Left cardiac atrium (tissue), 4 donors: ENCODE measurements at regions not wholly inside any gene's neighbourhood (a gene's known extent, or its start where the extent isn't known, plus 50 kb on each side); places are given as distances from the start of the nearest gene placed in this dataset.

Experiments
- ATAC-seq, 2 donors: fragments of 200-7000 bp; cut with Tn5 transposase; one replicate each; pipeline ENCODE4 v1.9.1; 2020; ENCODE audit warnings: mild to moderate bottlenecking in 2 of 2, moderate library complexity in 2 of 2
- DNase-seq: peaks from one replicate; pipeline ENCODE4 v3.0.0-alpha.2; 2020
- intact Hi-C, 2 donors: fragments of 100-400 bp; cut with DNase I; formaldehyde crosslinking; loops; one replicate each; pipeline versions ENCODE4 v1.14.1 to v1.15.1; 2022 to 2023
- donor health status: DM: no; HTN: yes; CAD: no.
- donor health status: DM: no; HTN: yes; CAD: no; lungs with severe emphysema.
- donor health status: DM: yes; HTN: yes; CAD: no.
- donor health status: Dilated cardiomyopathy.

- intact Hi-C loops: no loop called here
- ATAC-seq (no peak), DNase-seq (no peak)
Measured at GRCh38 chr2:2707206-2707991, 376.3 kb upstream of the MYT1L start.

DNA sequence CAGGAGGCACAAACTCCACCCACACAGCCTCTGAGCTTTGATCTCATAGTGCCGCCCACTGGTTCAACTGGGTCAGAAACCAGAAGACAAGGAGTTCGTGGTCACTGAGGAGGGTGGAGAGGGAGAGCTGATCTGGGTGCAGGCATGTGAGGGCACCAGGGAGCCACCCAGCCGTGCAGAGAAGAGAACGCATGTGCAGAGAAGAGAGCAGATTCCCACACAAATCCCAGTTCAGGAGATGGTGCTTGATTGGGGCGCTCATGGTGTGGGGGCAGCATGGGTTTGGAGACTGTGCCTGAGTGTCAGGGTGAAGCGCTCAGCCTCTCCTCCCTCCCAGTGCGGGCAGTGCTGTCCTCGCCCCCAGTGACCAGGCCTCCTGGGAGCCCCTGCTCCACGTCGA, 375.2 kb upstream of the MYT1L start:
- intact Hi-C loops: no loop called here
- no peak for ATAC-seq
- no peak for DNase-seq

DNA sequence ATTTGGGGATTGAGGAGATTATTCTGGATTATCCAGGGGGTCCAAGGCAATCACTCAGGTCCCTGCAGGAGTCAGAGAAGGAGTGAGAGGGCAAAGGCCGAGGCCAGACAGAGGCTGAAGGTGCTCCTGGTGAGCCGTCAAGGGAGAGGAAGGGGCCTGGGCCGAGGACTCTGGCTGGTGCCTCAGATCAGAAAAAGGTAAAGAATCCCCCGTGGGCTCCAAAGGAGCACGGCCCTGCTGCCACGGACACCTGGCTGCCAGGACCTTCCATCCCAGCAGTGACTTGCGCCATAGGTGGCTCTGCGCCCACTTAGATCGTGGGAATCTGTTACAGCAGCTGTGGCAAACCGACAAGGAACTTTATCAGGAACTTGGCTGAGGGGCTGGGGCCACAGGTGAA, 374.8 kb upstream of the MYT1L start:
- DNase-seq (no peak), ATAC-seq (no peak)
- intact Hi-C loops: no loop called here

GRCh38 chr2:2704428-2705090, 373.5 kb upstream of the MYT1L start:
- intact Hi-C loops: no loop called here
- ATAC-seq: no peak
- DNase-seq: no peak

GRCh38 chr2:2703762-2704427, 372.8 kb upstream of the MYT1L start:
- intact Hi-C loops: no loop called here
- DNase-seq: no peak

DNA sequence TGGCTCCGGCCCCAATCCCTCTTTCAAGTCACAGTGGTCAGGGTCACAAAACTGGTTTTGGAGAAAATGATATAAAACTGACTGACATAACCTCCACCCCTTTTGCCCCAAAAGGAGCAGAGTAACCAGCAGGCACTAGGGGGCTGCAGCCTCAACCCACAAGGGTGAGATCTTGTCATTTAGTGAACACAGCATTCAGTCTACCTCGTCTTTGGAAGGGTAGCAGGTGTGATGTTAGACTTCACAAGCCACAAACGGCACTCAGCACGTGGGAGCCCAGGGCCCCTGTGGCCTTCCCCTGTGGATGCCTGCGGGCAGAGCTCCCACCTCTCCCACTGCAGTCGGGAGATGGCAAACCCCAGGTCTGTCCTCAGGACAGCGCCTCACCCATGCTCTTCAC, 372.1 kb upstream of the MYT1L start:
- DNase-seq (no peak), ATAC-seq (no peak)
- intact Hi-C loops: no loop called here

More at GRCh38 chr2:2703762-2704427, 372.8 kb upstream of the MYT1L start:
- no peak for ATAC-seq

- ATAC-seq (no peak), DNase-seq (no peak)
- intact Hi-C loops: no loop called here
Measured at GRCh38 chr2:2702385-2702784, 371.3 kb upstream of the MYT1L start.

DNA sequence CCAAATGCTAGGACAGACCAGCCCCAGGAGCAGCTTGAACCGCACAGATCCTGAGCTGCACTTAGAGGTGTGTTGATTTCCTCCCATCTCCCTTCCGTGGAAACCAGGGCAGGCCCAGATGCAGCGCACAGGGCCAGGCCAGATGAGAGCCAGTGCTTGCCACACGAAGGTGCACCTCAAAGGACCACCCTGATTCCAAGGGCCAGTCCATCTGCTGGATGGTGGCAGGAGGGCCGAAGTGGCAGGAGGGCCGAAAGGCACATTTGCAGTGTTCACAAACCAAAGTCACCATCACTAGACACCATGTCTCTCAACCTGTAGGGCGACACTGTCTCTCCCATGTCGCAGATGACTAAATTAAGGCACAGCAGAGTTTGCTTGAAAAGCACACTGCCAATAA, 370.7 kb upstream of the MYT1L start:
- ATAC-seq: no peak
- no peak for DNase-seq
- intact Hi-C loops: no loop called here

GRCh38 chr2:2701176-2701781, 370.2 kb upstream of the MYT1L start:
- DNase-seq (no peak), ATAC-seq (no peak)
- intact Hi-C loops: no loop called here

DNA sequence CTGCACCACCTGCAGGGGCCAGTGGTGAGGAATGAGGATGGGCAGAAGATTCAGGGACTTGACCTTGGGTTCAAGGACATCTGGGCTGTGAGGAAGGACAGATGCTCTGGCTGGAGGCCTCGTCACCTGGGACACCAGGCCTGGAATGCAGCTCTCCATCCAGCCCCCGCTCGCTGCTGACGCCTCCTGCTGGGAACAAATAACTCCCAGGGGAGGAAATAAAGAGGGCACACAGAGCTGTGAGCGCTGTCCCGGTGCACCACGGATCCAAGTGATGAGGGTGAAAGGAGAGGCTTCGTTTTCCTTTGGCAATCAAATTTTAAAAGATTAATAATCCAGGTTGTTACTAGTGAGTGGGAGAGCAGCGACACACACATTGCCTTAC, 368.0 kb upstream of the MYT1L start:
- DNase-seq: no peak
- ATAC-seq: no peak
- intact Hi-C loops: no loop called here

DNA sequence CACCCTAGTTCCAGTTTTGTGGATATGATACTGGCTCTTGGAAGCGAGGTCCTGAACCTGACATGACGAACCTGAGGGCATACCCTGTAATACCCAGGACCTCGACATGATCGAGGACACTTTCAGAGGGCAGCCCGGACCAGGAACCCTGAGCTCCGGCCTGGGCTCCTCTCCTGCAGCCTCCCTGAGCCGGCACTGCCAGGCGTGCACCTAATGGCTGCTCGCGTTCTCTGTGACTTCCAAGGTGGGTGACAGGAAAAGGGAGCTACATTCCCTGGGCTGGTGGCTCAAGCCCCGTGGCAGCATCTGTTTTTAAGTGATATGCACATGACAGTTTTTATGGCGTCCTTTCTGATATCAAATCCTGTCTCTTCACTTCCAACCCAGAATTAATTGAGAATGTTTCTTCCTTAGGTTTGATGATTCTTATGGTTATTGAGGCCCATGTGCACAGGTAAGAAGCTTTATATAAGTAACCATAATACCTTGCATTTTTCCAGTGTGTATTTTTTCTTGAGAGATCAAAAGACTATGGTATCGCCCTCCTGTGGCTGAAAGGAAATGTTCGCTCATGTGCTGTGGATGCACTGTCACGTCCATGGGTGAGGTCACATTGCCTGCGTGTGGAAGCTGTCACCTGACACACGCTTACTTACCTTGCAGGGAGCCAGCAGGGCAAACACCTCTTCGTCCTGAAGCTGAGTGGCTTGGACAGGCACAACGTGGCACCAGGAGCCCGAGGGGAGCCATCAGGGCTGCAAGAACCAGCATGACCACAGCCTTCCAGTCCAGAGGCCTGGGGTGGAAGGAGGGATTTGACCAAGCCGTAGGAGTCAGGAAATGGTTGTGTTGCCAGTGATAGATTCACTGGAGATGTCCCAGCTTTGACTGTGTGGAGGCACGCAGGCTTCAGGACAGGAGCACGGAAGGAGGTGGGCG, 367.4 kb upstream of the MYT1L start:
- intact Hi-C loops: no loop called here
- ATAC-seq (no peak), DNase-seq (no peak)

- ATAC-seq (no peak), DNase-seq (no peak)
- intact Hi-C loops: no loop called here
Measured at GRCh38 chr2:2696733-2697455, 365.8 kb upstream of the MYT1L start.

DNA sequence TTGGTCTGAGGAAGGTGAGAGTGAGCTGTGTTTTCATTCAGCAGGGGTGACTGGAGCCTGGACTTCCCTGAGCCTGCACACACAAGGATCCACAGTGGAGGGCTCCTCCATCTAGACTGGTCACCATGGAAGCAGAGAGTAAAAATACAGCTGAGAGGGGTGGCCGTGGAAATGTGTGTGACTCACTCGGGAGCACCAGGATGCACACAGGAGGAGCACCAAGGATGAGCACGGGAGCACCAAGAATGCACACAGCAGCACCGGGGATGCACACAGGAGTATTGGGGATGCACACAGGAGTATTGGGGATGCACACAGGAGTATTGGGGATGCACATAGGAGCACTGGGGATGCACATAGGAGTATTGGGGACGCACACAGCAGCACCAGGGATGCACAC, 365.2 kb upstream of the MYT1L start:
- DNase-seq: no peak
- no peak for ATAC-seq
- intact Hi-C loops: no loop called here

DNA sequence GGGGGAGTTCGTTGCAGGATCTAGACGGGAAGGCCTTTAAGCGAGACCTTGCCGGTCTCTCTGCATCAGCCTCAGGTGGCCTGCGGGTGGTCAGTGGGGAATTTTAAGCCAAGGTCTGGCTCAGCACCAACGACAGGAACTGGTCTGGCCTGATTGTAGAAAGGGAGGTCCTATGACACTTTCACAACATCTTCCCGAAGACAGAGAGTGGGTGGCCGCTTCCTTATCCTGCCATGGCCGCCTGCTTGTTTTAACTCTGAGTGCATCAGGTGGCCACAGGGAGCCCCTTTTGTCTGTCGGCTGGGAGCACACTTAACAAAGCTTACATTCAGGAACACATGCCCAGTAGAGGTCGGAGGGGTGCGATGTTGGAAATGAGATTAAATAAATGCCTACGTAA, 363.7 kb upstream of the MYT1L start:
- DNase-seq (no peak), ATAC-seq (no peak)
- intact Hi-C loops: no loop called here

DNA sequence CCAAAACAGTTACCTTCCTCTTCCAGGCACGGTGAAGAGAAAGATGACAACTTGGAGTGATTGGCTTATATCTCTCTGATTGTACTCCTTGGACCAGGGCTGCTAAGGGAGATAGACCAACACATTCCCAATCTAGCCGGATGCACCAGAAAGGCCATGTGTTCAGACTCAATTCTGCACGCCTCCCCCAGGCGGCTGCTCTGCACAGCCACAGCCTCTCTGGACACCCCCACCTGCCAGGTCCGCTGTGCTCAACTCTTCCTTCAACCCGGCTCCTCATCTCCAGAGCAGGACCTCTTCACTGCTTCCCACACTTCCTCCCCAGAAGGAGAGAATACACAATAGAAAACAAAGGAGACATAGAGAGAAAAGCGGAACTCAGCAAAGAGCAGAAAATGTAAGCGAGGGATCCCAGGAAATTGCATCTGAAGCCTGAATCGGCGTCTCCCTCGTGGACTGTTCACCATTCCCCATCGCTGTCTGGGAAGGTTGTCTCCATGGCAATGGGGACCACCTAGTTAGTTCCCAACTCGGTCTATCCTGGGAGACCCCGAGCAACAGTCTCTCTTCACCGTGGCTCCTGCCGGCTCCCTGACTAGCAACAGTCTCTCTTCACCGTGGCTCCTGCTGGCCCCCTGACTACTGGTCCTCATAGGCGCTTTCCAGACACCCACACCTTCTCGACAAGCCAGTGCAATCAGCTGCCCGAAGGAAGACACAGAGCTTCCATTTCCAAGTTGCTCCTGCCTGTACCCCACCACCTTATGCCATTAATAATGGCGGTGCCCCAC, 361.7 kb upstream of the MYT1L start:
- intact Hi-C loops: no loop called here
- DNase-seq: no peak
- no peak for ATAC-seq

- intact Hi-C loops: no loop called here
- ATAC-seq: no peak
- DNase-seq: no peak
Measured at GRCh38 chr2:2691419-2691818, 360.3 kb upstream of the MYT1L start.

GRCh38 chr2:2690985-2691384, 359.9 kb upstream of the MYT1L start:
- ATAC-seq (no peak), DNase-seq (no peak)
- intact Hi-C loops: no loop called here

DNA sequence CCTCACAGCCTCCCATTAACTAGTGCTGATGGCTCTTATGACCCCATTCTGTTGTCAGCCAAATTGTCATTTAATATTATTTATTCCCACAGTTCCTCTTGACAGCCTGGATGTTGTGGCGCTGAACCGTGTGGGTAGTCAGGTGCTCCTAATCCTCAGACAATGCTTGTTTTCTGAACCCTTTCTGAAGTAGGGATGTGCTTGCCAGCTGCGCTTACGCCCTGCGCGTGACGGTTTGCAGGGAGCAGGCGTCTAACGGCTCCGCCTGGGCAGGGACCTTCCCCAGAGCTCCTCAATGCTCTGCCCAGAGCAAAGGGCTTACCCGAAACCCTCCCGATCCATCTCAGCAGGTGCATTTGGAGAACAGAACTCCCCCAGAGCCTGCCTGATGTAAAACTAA, 358.2 kb upstream of the MYT1L start:
- no peak for ATAC-seq
- intact Hi-C loops: no loop called here

More for the DNA sequence above, 358.2 kb upstream of the MYT1L start:
- no peak for DNase-seq
